C4-2B (cell line): ENCODE measurements at regions not wholly inside any gene's neighbourhood (a gene's known extent, or its start where the extent isn't known, plus 50 kb on each side); places are given as distances from the start of the nearest gene placed in this dataset.
"Not testable (repeated sequence)": the region's sequence is repeated elsewhere in the genome, so short reads cannot be mapped to it uniquely, and the experiment has no call there.

ENCODE experiments used
- H3K27ac ChIP-seq: fragments of 450-650 bp; 2 replicates; pipeline ENCODE4 v1.5.1; 2017
- CTCF ChIP-seq: fragments of 450-650 bp; conservative IDR thresholded peaks from 2 replicates; pipeline ENCODE4 v1.5.1; 2017; ENCODE audit warnings: mild to moderate bottlenecking
- ZFX ChIP-seq: fragments of 450-650 bp; IDR thresholded peaks from 2 replicates; pipeline ENCODE4 v1.6.1; 2017

DNA sequence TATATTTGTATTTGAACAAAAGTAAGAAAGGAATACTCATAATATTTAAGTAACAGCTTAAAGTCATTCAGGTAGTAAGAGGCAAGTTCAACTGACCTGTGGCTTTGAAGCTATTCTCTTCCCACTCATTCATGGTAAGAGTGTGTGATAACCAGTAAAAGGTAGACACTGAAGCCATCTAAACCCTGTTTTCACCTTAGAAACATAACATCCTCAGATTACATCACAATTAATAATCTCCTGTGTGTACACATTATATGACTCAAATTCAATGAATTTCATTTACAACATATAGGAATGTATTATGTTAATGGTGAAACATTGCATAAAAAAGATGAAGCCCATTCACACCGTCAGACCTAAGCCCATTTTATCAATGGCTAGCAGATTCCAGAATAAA lies 364.8 kb upstream of the SNX7 start:
- TF ChIP-seq CTCF (no peak), ZFX (no peak)
- H3K27ac ChIP-seq, result no peak overlapping the region

DNA sequence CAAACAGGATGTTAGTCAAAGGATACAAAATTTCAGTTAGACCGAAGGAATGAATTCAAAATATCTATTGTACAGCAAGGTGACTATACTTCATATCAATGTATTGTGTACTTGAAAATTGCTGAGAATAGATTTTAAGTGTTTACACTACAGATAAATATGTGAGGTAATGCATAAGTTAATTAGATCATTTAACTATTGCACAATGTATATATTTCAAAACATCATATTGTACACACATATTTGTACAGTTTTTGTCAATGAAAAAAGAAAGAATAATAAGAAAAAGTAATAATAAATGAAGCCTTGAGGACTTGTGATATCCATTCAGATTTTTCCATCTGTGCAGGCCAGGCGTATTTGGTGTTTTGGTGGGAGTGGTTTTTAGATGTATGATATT lies 367.4 kb upstream of the SNX7 start:
- TF ChIP-seq CTCF (no peak), ZFX (no peak)

GRCh38 chr1:98292994-98293393 lies 368.5 kb upstream of the SNX7 start:
- no peak for TF ChIP-seq ZFX
- no peak for TF ChIP-seq CTCF
- H3K27ac ChIP-seq, result no peak overlapping the region

More for the DNA sequence above, 367.4 kb upstream of the SNX7 start:
- H3K27ac ChIP-seq, result no peak overlapping the region

DNA sequence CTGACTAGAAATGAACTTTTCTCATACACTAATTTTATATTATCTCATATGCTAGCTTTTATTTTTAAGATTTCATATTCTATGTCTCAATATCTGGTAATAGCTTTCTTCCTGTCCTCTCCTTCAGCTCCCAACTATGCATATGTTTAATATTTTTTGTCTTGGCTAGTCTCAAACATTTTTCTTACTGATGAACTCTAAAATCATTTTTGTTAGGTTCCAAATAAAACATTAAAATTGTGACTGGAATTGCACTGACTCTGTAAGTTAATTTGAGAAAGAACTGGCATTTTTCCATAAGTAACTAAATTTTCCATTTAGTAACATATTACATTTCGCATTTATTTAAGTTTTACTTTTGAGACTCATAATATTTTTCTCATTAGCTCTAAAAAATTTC lies 368.5 kb upstream of the DPYD start:
- TF ChIP-seq CTCF, result no peak
- no peak for TF ChIP-seq ZFX
- no peak overlapping the region for H3K27ac ChIP-seq

DNA sequence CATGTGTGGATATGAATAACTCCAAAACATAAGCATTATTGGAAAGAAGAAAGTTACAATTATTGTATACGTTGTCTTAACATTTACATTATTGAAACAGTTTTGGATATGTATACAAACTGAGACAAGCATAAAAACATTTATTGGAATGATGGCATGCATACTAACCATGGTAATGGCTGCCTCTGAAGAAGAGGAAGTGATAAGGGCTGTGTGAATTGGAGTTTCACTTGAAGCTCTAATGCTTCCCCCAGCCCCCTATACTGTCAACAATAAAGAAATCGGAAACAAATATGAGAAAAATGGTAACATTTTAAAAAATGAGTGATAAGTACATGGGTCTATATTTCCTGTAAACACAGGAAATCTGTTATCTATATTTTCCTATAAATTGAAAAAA lies 367.7 kb upstream of the DPYD start:
- TF ChIP-seq CTCF (no peak), ZFX (no peak)
- H3K27ac ChIP-seq, result no peak overlapping the region

- no peak overlapping the region for H3K27ac ChIP-seq
- TF ChIP-seq CTCF (no peak), ZFX (no peak)
Observed at GRCh38 chr1:98287626-98288025, 366.8 kb upstream of the DPYD start.

DNA sequence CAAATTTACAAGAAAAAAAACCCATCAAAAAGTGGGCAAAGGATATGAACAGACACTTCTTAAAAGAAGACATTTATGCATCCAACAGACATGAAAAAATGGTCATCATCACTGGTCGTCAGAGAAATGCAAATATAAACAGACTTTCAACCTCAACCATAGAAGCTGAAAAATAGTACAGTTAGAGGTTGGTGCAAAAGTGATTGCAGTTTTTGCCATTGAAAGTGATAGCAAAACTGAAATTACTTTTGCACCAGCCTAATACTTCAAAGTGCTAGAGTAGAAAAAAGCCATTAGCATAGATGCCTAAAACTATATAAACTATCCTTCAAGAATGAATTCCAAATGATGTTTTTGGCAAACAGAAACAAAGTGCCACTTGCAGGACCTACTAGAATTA lies 365.8 kb upstream of the DPYD start:
- H3K27ac ChIP-seq, result no peak overlapping the region
- TF ChIP-seq ZFX, result no peak
- no peak for TF ChIP-seq CTCF

DNA sequence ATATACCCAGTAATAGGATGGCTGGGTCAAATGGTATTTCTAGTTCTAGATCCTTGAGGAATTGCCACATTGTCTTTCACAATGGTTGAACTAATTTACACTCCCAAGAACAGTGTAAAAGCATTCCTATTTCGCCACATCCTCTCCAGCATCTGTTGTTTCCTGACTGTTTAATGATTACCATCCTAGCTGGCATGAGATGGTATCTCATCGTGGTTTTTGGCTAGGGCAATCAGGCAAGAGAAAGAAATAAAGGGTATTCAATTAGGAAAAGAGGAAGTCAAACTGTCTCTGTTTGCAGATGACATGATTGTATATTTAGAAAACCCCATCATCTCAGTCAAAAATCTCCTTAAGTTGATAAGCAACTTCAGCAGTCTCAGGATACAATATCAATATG lies 364.5 kb upstream of the DPYD start:
- H3K27ac ChIP-seq, result not testable (repeated sequence)
